H1 (cell line): ENCODE measurements at regions not wholly inside any gene's neighbourhood (a gene's known extent, or its start where the extent isn't known, plus 50 kb on each side); places are given as distances from the start of the nearest gene placed in this dataset.

ENCODE experiments used
- CTCF ChIA-PET: fragments of 300-600 bp; sonication (Branson Sonifier 250); formaldehyde crosslinking; loops from one replicate; lab custom pipeline; 2021; ENCODE audit not compliant: partially characterized antibody; lab: Charles Lee
- POLR2A ChIA-PET: fragments of 300-600 bp; sonication (Branson Sonifier 250); formaldehyde crosslinking; loops from one replicate; lab custom pipeline; 2021; ENCODE audit warnings: inconsistent platforms; ENCODE audit not compliant: partially characterized antibody; lab: Charles Lee
- DNase-seq, 2 experiments: peaks; one replicate each; pipeline versions ENCODE4 v3.0.0 to v3.0.0-alpha.2; 2010 to 2022; ENCODE audit warnings: low spot score in 2 of 2, low read depth in 1 of 2, mixed read lengths in 1 of 2
- FAIRE-seq: peaks from 2 replicates; lab custom pipeline; 2011; peaks lifted over from hg19 to GRCh38; lab: Jason Lieb, UNC
- H2AFZ ChIP-seq: 2 replicates; pipeline ENCODE4 v1.8.1; 2012; ENCODE audit warnings: low read length, inconsistent platforms
- H2AK5ac ChIP-seq: 2 replicates; pipeline ENCODE4 v1.6.1; 2013; ENCODE audit warnings: low read depth, low read length
- H2BK120ac ChIP-seq: replicated peaks from 2 replicates; pipeline ENCODE3; 2013; ENCODE audit warnings: low read depth, low read length, inconsistent platforms
- H2BK12ac ChIP-seq: 2 replicates; pipeline ENCODE4 v1.6.1; 2013; ENCODE audit warnings: low read depth, low read length
- H2BK15ac ChIP-seq: 2 replicates; pipeline ENCODE4 v1.6.1; 2013; ENCODE audit warnings: low read length
- H2BK20ac ChIP-seq: 2 replicates; pipeline ENCODE4 v1.6.1; 2013; ENCODE audit warnings: low read length
- H2BK5ac ChIP-seq: 2 replicates; pipeline ENCODE4 v1.6.1; 2013; ENCODE audit warnings: low read depth, low read length
- H3K14ac ChIP-seq: 2 replicates; pipeline ENCODE4 v1.6.1; 2013; ENCODE audit warnings: inconsistent platforms; ENCODE audit not compliant: insufficient read length
- H3K18ac ChIP-seq: 2 replicates; pipeline ENCODE4 v1.6.1; 2013; ENCODE audit warnings: low read length; ENCODE audit errors: extremely low read depth
- H3K23ac ChIP-seq: 2 replicates; pipeline ENCODE4 v1.6.1; 2013; ENCODE audit warnings: inconsistent platforms; ENCODE audit not compliant: insufficient read length
- H3K23me2 ChIP-seq: 2 replicates; pipeline ENCODE4 v1.6.1; 2013; ENCODE audit warnings: low read depth, low read length
- H3K27ac ChIP-seq: 2 replicates; pipeline ENCODE4 v1.6.1; 2011; ENCODE audit warnings: low read depth, low read length, inconsistent platforms
- H3K27me3 ChIP-seq, 4 experiments: replicated peaks in 1 of 4; 1 replicate in 1 of 4; 2 replicates in 3 of 4; pipeline versions ENCODE4 v1.6.1 to v1.8.1; 2011 to 2013; ENCODE audit warnings: low read length in 3 of 4, mild to moderate bottlenecking in 3 of 4, inconsistent platforms in 2 of 4, mixed read lengths in 2 of 4, moderate library complexity in 1 of 4; ENCODE audit not compliant: control insufficient read depth in 3 of 4, insufficient read depth in 3 of 4; ENCODE audit errors: extremely low read depth in 1 of 4
- H3K36me3 ChIP-seq, 4 experiments: 2 replicates each; pipeline versions ENCODE4 v1.6.1 to v1.8.1; 2011 to 2013; ENCODE audit warnings: mild to moderate bottlenecking in 4 of 4, low read length in 3 of 4, moderate library complexity in 2 of 4, control low read depth in 1 of 4, inconsistent platforms in 1 of 4; ENCODE audit not compliant: insufficient read depth in 4 of 4, control insufficient read depth in 2 of 4
- H3K4ac ChIP-seq: replicated peaks from 2 replicates; pipeline ENCODE3; 2013; ENCODE audit warnings: low read length, low read depth, mixed read lengths, inconsistent platforms; ENCODE audit not compliant: insufficient read length
- H3K4me1 ChIP-seq, 4 experiments: replicated peaks in 1 of 4; 1 replicate in 1 of 4; 2 replicates in 3 of 4; pipeline versions ENCODE4 v1.6.1 to v1.8.1; 2011 to 2013; ENCODE audit warnings: low read length in 3 of 4, inconsistent platforms in 2 of 4, mixed read lengths in 1 of 4; ENCODE audit not compliant: insufficient read depth in 4 of 4, control insufficient read depth in 3 of 4
- H3K4me2 ChIP-seq, 2 experiments: 2 replicates each; pipeline versions ENCODE4 v1.6.1 to v1.8.1; 2011 to 2013; ENCODE audit warnings: low read depth in 2 of 2, low read length in 2 of 2, control low read depth in 1 of 2, inconsistent platforms in 1 of 2, mild to moderate bottlenecking in 1 of 2; ENCODE audit not compliant: insufficient read depth in 1 of 2
- H3K4me3 ChIP-seq, 4 experiments: fragments of 200-600, 300-600 bp in 1 of 4; sonication (generic), shearing (Covaris generic), sonication (Bioruptor Twin) in 1 of 4; 2 replicates each; pipeline versions ENCODE4 v1.5.1 to v1.8.1; 2011 to 2016; ENCODE audit warnings: low read length in 4 of 4, low read depth in 3 of 4, control low read depth in 2 of 4, inconsistent platforms in 2 of 4, mild to moderate bottlenecking in 2 of 4, mixed read lengths in 1 of 4, moderate library complexity in 1 of 4; ENCODE audit not compliant: insufficient read depth in 2 of 4; ENCODE audit errors: extremely low read depth in 1 of 4
- H3K56ac ChIP-seq: replicated peaks from 2 replicates; pipeline ENCODE3; 2013; ENCODE audit warnings: low read depth, mild to moderate bottlenecking, mixed read lengths, low read length, inconsistent platforms; ENCODE audit not compliant: insufficient read length
- H3K79me1 ChIP-seq: 2 replicates; pipeline ENCODE4 v1.6.1; 2013; ENCODE audit warnings: low read depth, low read length, control low read depth
- H3K79me2 ChIP-seq, 2 experiments: 2 replicates each; pipeline versions ENCODE4 v1.6.1 to v1.8.1; 2012 to 2013; ENCODE audit warnings: low read length in 2 of 2, mild to moderate bottlenecking in 2 of 2, inconsistent platforms in 1 of 2; ENCODE audit not compliant: insufficient read depth in 2 of 2, control insufficient read depth in 1 of 2
- H3K9ac ChIP-seq, 4 experiments: replicated peaks in 1 of 4; 1 replicate in 1 of 4; 2 replicates in 3 of 4; pipeline versions ENCODE4 v1.6.1 to v1.8.1; 2011 to 2013; ENCODE audit warnings: low read depth in 3 of 4, low read length in 3 of 4, control low read depth in 2 of 4, mild to moderate bottlenecking in 2 of 4, moderate library complexity in 2 of 4, inconsistent platforms in 1 of 4; ENCODE audit errors: extremely low read depth in 1 of 4
- H3K9me3 ChIP-seq, 2 experiments: 2 replicates each; pipeline versions ENCODE4 v1.6.1 to v1.8.1; 2012 to 2013; ENCODE audit warnings: mild to moderate bottlenecking in 2 of 2, moderate library complexity in 2 of 2, control low read depth in 1 of 2, inconsistent platforms in 1 of 2, low read depth in 1 of 2, low read length in 1 of 2, mixed read lengths in 1 of 2; ENCODE audit not compliant: insufficient read depth in 2 of 2
- H4K20me1 ChIP-seq, 2 experiments: replicated peaks in 1 of 2; 2 replicates each; pipeline versions ENCODE3 to v1.8.1; 2011 to 2013; ENCODE audit warnings: inconsistent platforms in 2 of 2, low read length in 2 of 2, mild to moderate bottlenecking in 1 of 2; ENCODE audit not compliant: insufficient read depth in 2 of 2, control insufficient read depth in 1 of 2
- H4K5ac ChIP-seq: 2 replicates; pipeline ENCODE4 v1.6.1; 2013; ENCODE audit warnings: low read length, low read depth, mixed read lengths, inconsistent platforms; ENCODE audit not compliant: insufficient read length
- H4K8ac ChIP-seq: 2 replicates; pipeline ENCODE4 v1.8.0; 2013; ENCODE audit warnings: mild to moderate bottlenecking, moderate library complexity, low read length, inconsistent platforms; ENCODE audit not compliant: insufficient read depth; ENCODE audit errors: extremely low read depth
- H4K91ac ChIP-seq: replicated peaks from 2 replicates; pipeline ENCODE3; 2013; ENCODE audit warnings: low read length, mixed read lengths, inconsistent platforms; ENCODE audit not compliant: insufficient read length
- KDM5A ChIP-seq: fragments of 200-600 bp; IDR thresholded peaks from 2 replicates; pipeline ENCODE4 v1.7.1; 2012; ENCODE audit warnings: mild to moderate bottlenecking, low read length, inconsistent platforms, mixed read lengths
- NANOG ChIP-seq: IDR thresholded peaks from 2 replicates; pipeline ENCODE4 v1.6.1; 2011; ENCODE audit warnings: low read length, low read depth, mild to moderate bottlenecking, inconsistent platforms; ENCODE audit not compliant: insufficient read depth, poor library complexity, severe bottlenecking
- NRF1 ChIP-seq: IDR thresholded peaks from 2 replicates; pipeline ENCODE4 v1.6.1; 2011; ENCODE audit warnings: mild to moderate bottlenecking, low read depth, low read length, improper control_type of control experiment
- RAD21 ChIP-seq, 2 experiments: IDR thresholded peaks in 1 of 2; conservative IDR thresholded peaks in 1 of 2; 2 replicates each; pipeline ENCODE4 v1.6.1; 2011; ENCODE audit warnings: low read depth in 2 of 2, low read length in 2 of 2, improper control_type of control experiment in 1 of 2, inconsistent platforms in 1 of 2, mild to moderate bottlenecking in 1 of 2, moderate library complexity in 1 of 2
- SUZ12 ChIP-seq: fragments of 200-600 bp; sonication (generic); IDR thresholded peaks from 2 replicates; pipeline ENCODE4 v1.6.1; 2012; ENCODE audit warnings: mild to moderate bottlenecking, inconsistent platforms, low read length, moderate library complexity, mixed read lengths
- WGBS, 2 experiments: shearing (Covaris generic) in 1 of 2; methylation state at CpG; one replicate each; pipeline versions ENCODE4 v1.1.6 to v1.1.7; 2013 to 2015; ENCODE audit warnings: low lambda C conversion rate in 2 of 2, mixed read lengths in 2 of 2, inconsistent platforms in 1 of 2, low coverage in 1 of 2, missing lambda C conversion rate in 1 of 2; ENCODE audit not compliant: insufficient replicate concordance in 2 of 2, insufficient coverage in 1 of 2, insufficient read length in 1 of 2; ENCODE audit errors: extremely low coverage in 1 of 2, missing lambda C conversion rate in 1 of 2; 5-methylcytosine and 5-hydroxymethylcytosine counted together

DNA sequence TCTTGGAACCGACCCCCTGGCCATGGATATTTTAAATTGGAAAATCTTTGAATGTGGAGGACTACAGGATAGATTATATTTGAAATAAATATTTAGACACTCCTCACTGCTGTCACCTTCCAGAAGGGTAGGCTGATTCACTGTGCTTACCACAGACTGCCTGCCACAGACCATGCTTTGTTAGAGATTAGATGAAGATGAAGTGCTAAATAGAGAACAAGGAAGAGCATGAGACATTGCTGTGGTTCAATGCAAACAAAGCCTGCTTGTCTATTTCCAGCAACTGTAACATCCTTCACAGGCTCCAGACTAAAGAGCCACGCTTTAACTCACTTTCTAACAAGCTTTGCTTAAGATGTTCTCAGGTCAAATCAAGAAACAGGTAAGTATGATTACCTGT, 81.0 kb upstream of the TMEM17 start:
- Histone ChIP-seq H2BK120ac (no peak overlapping the region), H4K20me1 (no peaks in the 10 kb centered on the region), H3K18ac (no peak overlapping the region), H3K4me1 (peaks cover 0 to 3% (median 0%) of the 10 kb centered on the region in 4 experiments; a peak in 1 of 7 replicates), H2AFZ (no peak overlapping the region), H4K91ac (no peak overlapping the region), H3K9me3 (peaks cover 13 to 16% of the 10 kb centered on the region in 2 experiments), H2BK5ac (no peak overlapping the region), H2BK15ac (no peak overlapping the region), H3K23me2 (no peaks in the 10 kb centered on the region; the same call in 1 of the 2 replicates), H3K4me3 (no peak overlapping the region), H3K56ac (no peak overlapping the region), H3K9ac (no peak overlapping the region), H3K36me3 (peaks cover 0 to 5% (median 0%) of the 10 kb centered on the region in 4 experiments; a peak in 1 of 8 replicates), H3K27me3 (no peaks in the 10 kb centered on the region), H2BK20ac (no peak overlapping the region), H2BK12ac (no peak overlapping the region), H4K5ac (no peak overlapping the region), H3K23ac (no peak overlapping the region), H3K4ac (no peak overlapping the region), H2AK5ac (no peak overlapping the region), H3K79me2 (no peaks in the 10 kb centered on the region), H3K27ac (no peak overlapping the region), H3K4me2 (no peak overlapping the region), H4K8ac (no peak overlapping the region), H3K79me1 (no peaks in the 10 kb centered on the region), H3K14ac (no peak overlapping the region)
- ChIA-PET CTCF (interaction anchor here (0.7 kb wide), 1 partner anchor 89 kb away, joined by 5 read pairs; no protein-coding TSS in a partner anchor), POLR2A (interaction anchor here (0.9 kb wide), 1 partner anchor 9 kb away, joined by 3 read pairs; no protein-coding TSS in a partner anchor)
- no peak for TF ChIP-seq NRF1
- TF ChIP-seq NANOG, result no peak
- no peak for TF ChIP-seq RAD21 (IDR thresholded peaks at IDR 0.05 in 1 of 2, conservative IDR thresholded peaks at IDR 0.05 in 1 of 2; ENCODE audit: low read depth in 2 of 2, low read length in 2 of 2)
- TF ChIP-seq KDM5A, result no peak
- no peak for TF ChIP-seq SUZ12
- 91% methylated on average over 2 of the region's 2 CpGs; no CpG with 5 or more reads in 1 of the 2 experiments for WGBS, 2 experiments
- FAIRE-seq (no peak), DNase-seq (no peak)
